ENCODE measurements at regions not wholly inside any gene's neighbourhood (a gene's known extent, or its start where the extent isn't known, plus 50 kb on each side); places are given as distances from the start of the nearest gene placed in this dataset.

- no peaks in the 10 kb centered on the region for H3K9me3 ChIP-seq (ENCODE audit: insufficient read depth, low read length, severe bottlenecking)
- H4K20me1 ChIP-seq (ENCODE audit: insufficient read depth, low read length) = no peaks in the 10 kb centered on the region
- no peak overlapping the region for H3K27ac ChIP-seq (ENCODE audit: low read length)
- H3K4me1 ChIP-seq (ENCODE audit: insufficient read depth, low read length) = no peaks in the 10 kb centered on the region
- no peak for DNase-seq
- H3K79me2 ChIP-seq (ENCODE audit: insufficient read depth, low read length) = no peaks in the 10 kb centered on the region
- H3K36me3 ChIP-seq (ENCODE audit: insufficient read depth, low read length) = no peaks in the 10 kb centered on the region
- TF ChIP-seq EZH2 (IDR thresholded peaks at IDR 0.05; ENCODE audit: borderline replicate concordance, low read depth, low read length, severe bottlenecking) (no peak), CTCF (IDR thresholded peaks at IDR 0.05; ENCODE audit: borderline replicate concordance, extremely low read depth, low read length, poor library complexity, severe bottlenecking) (no peak)
- no peak overlapping the region for H3K9ac ChIP-seq (ENCODE audit: low read depth, low read length)
- no peak overlapping the region for H3K4me2 ChIP-seq (ENCODE audit: insufficient read depth, low read length)
- no peak overlapping the region for H3K4me3 ChIP-seq (ENCODE audit: low read depth in 1 of 2, low read length in 2 of 2)
- H3K27me3 ChIP-seq (ENCODE audit: insufficient read depth, low read length, poor library complexity) = no peaks in the 10 kb centered on the region
- no peak for ATAC-seq (ENCODE audit: insufficient read depth, low read depth)
- no peak overlapping the region for H2AFZ ChIP-seq (ENCODE audit: low read depth, low read length)
Measured at GRCh38 chr5:109522404-109522803, 112.6 kb upstream of the PJA2 start.

GRCh38 chr5:109519416-109519815 lies 109.6 kb upstream of the PJA2 start:
- H3K4me2 ChIP-seq (ENCODE audit: insufficient read depth, low read length) = no peak overlapping the region
- no peaks in the 10 kb centered on the region for H3K36me3 ChIP-seq (ENCODE audit: insufficient read depth, low read length)
- H3K79me2 ChIP-seq (ENCODE audit: insufficient read depth, low read length) = no peaks in the 10 kb centered on the region
- no peaks in the 10 kb centered on the region for H4K20me1 ChIP-seq (ENCODE audit: insufficient read depth, low read length)
- no peaks in the 10 kb centered on the region for H3K27me3 ChIP-seq (ENCODE audit: insufficient read depth, low read length, poor library complexity)
- H3K9ac ChIP-seq (ENCODE audit: low read depth, low read length) = no peak overlapping the region
- TF ChIP-seq CTCF (IDR thresholded peaks at IDR 0.05; ENCODE audit: borderline replicate concordance, extremely low read depth, low read length, poor library complexity, severe bottlenecking) = no peak
- TF ChIP-seq EZH2 (IDR thresholded peaks at IDR 0.05; ENCODE audit: borderline replicate concordance, low read depth, low read length, severe bottlenecking) = no peak
- no peaks in the 10 kb centered on the region for H3K9me3 ChIP-seq (ENCODE audit: insufficient read depth, low read length, severe bottlenecking)
- H3K4me3 ChIP-seq (ENCODE audit: low read depth in 1 of 2, low read length in 2 of 2) = no peak overlapping the region
- ATAC-seq (ENCODE audit: insufficient read depth, low read depth) (no peak), DNase-seq (no peak)
- no peak overlapping the region for H2AFZ ChIP-seq (ENCODE audit: low read depth, low read length)
- no peak overlapping the region for H3K27ac ChIP-seq (ENCODE audit: low read length)
- H3K4me1 ChIP-seq (ENCODE audit: insufficient read depth, low read length) = no peaks in the 10 kb centered on the region

GRCh38 chr5:109516390-109516789 lies 106.6 kb upstream of the PJA2 start:
- DNase-seq (no peak), ATAC-seq (ENCODE audit: insufficient read depth, low read depth) (no peak)
- Histone ChIP-seq H3K27me3 (ENCODE audit: insufficient read depth, low read length, poor library complexity) (no peaks in the 10 kb centered on the region), H3K9ac (ENCODE audit: low read depth, low read length) (no peak overlapping the region), H3K4me3 (ENCODE audit: low read depth in 1 of 2, low read length in 2 of 2) (no peak overlapping the region), H3K27ac (ENCODE audit: low read length) (no peak overlapping the region), H4K20me1 (ENCODE audit: insufficient read depth, low read length) (no peaks in the 10 kb centered on the region), H3K36me3 (ENCODE audit: insufficient read depth, low read length) (no peaks in the 10 kb centered on the region), H3K4me1 (ENCODE audit: insufficient read depth, low read length) (no peaks in the 10 kb centered on the region), H2AFZ (ENCODE audit: low read depth, low read length) (no peak overlapping the region), H3K9me3 (ENCODE audit: insufficient read depth, low read length, severe bottlenecking) (no peaks in the 10 kb centered on the region), H3K4me2 (ENCODE audit: insufficient read depth, low read length) (no peak overlapping the region), H3K79me2 (ENCODE audit: insufficient read depth, low read length) (no peaks in the 10 kb centered on the region)
- no peak for TF ChIP-seq CTCF (IDR thresholded peaks at IDR 0.05; ENCODE audit: borderline replicate concordance, extremely low read depth, low read length, poor library complexity, severe bottlenecking)
- TF ChIP-seq EZH2 (IDR thresholded peaks at IDR 0.05; ENCODE audit: borderline replicate concordance, low read depth, low read length, severe bottlenecking) = no peak

Data from DND-41 (cell line).